ENCODE measurements at regions not wholly inside any gene's neighbourhood (a gene's known extent, or its start where the extent isn't known, plus 50 kb on each side); places are given as distances from the start of the nearest gene placed in this dataset.

- no peak for DNase-seq
These were observed 144.6 kb downstream of the TPH2 start for GRCh38 chr12:72082986-72083820.

- no peak for DNase-seq
These were observed 145.4 kb downstream of the TPH2 start for GRCh38 chr12:72084061-72084460.

- DNase-seq = no peak
These were observed 146.2 kb downstream of the TPH2 start for GRCh38 chr12:72084880-72085279.

- no peak for DNase-seq
These were observed 151.0 kb downstream of the TPH2 start for GRCh38 chr12:72089678-72090077.

DNA sequence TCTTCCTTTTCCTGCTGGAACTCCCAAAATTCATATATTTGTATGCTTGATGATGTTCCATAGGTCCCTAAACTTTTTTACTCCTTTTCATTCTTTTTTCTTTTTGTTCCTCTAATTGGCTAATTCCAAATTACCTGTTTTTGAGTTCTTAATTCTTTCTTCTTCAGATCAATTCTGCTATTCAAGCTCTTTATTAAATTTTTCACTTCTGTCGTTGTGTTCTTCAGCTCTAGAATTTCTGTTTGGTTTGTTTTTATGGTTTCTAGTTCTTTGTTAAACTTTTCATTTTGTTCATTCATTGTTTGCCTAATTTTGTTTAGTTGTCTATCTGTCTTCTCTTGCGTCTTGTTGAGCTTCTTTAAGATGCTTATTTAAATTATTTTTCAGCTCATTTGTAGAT, 154.8 kb downstream of the TPH2 start:
- DNase-seq = no peak

GRCh38 chr12:72093930-72094329, 155.3 kb downstream of the TPH2 start:
- DNase-seq = no peak

DNA sequence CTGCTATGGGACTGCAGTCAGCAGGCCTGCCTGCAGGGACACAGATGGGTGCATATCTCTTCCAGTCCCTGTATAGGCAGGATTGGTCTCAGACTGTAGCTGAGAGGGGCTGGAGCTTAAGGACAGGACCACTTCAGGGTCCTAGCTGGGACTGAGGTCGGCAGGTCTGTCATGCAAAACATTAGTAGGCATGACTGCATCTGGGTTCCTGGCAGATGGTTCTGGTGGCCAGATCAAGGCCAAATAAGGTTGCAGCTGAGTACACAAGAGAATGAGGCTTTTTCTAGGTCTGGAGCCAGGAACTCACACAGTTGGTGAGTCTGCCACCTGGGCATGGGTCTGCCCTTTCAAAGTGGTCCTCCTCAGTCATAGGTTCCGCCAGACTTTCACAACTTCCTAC, 155.8 kb downstream of the TPH2 start:
- no peak for DNase-seq

DNA sequence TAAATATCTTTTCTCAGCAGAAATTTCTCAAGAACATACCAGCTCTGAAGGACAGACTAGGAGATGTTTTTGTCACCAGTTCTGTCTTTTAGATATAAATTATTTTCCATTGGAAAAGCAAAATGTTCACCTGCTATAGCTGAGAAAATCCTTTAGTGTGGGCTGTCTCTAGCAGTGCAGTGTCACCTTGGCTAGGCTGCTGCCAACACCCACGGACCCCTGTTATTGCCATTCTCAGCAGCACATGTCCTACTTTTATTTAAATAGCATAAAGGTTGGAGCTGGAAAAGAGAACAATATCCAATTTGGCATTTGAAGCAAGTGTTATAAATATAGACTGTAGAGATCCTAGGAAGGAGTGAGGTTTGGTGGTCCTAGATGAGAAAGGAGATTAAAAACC, 156.4 kb downstream of the TPH2 start:
- no peak for DNase-seq

DNA sequence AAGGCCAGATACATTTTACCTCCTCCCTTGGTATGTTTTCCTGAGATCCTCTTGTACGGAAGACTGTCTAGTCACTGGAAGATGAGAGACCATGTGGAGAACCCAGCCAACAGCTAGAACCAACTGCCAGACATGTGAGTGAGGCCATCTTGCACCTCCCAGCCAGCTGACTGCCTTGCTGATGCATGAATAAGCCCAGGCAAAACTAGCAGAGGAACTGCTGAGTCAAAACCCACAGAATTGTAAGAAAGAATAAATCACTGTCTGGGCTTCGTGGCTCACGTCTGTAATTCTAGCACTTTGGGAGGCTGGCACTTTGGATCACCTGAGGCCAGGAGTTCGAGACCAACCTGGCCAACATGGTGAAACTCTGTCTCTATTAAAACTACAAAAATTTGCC, 160.0 kb downstream of the TPH2 start:
- no peak for DNase-seq

DNA sequence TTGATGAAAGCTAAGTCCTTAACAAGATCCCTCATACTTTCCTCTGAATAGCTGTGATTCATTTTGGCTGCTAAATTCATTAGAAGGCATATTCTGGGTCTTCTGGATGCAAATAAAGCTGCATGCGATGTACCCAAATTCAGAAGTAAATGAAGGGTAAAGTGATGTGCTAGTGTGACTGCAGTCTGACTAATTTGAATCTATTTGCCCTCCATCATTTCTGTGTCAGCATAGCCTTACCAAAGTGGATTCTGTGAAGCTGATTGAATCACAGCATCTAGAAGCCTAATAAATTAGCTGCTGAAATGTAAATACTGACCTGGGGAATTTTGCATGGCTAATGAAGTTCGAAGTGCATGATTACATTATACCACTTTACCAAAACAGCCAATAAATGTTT, 162.2 kb downstream of the TPH2 start:
- DNase-seq = no peak

DNA sequence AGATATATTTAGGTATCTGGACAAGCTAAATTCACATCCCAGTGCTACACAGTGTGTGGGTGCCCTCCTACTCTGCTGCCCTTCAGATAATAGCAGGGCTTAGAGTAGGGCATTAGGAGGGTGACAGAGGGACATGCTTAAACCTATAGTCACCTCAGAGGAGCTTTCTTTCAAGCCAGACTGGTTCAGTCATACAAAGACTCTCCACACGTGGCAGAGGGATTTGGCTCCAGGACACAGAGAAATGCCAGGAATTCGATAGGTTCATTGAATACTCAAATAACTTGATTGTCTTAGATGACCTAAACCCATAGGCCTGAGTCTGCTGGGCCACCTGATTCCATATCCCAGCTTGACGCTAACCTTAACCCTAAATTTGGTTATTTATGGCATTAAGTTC, 163.5 kb downstream of the TPH2 start:
- DNase-seq = no peak

DNA sequence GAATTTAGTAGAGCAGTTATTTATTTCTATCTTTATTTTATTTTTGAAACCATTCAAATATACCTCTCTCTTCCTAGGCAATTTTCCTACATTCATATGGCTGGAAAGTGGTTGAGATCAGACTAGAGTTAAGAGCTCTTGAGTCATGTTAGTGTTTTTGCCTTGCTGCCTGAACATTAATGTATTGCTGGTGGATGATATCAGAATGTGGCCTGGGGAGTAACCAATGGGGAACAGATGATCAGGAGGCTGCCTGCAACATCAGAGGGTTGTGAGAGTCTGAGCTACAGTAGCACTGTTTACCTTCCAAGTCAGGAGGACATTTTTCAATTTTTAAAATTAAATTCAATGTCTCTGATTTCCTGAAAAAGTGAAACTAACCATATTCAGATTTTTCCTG, 166.3 kb upstream of the TRHDE start:
- no peak for DNase-seq

GRCh38 chr12:72110937-72111650, 161.1 kb upstream of the TRHDE start:
- DNase-seq = no peak

DNA sequence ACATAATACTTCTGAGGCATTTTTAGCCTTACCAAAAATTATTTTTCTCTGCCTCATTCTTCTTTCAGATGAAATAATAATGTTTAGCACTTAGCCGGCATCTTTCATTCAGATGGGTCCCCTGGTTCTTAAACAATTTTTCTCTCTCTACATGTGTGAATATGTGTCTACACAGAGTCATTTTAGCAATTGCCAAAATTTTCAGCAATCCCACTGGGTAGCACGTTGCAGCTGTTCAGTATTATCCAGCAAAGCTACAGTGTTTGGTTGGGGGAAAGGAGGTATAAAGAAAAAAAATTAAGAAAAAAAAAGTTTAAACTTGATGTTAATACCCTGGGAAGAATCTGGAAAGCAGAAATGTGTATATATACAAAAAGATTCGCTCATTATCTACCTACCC, 160.5 kb upstream of the TRHDE start:
- DNase-seq = no peak

DNA sequence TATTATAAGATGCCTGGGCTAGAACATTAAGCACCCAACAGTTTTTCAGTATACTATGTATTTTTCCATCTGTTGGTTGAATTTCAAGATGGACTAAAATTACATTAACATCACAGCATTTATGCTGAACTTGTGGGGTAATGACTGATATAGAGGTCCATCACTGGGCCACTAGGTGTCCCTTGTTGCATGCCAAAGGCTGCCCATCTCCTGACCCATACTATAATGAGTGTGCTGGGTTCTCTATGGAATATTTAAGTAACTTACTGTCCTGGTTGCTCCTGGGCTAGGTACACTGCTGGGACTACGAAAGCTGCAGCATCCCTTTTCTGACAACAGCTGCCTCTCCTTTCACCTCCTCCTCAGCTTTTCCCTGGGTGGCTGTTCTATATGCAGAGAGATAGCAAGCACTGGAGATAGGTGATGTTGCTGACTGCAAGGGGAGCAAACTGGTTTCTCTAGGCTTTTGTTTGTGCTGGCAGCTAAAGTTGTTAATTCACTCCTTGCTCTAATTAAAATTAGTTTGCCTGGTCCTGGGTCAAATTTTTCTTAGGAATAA, 138.6 kb upstream of the TRHDE start:
- DNase-seq = no peak

GRCh38 chr12:72134246-72135020, 137.7 kb upstream of the TRHDE start:
- no peak for DNase-seq

GRCh38 chr12:72135021-72135301, 137.2 kb upstream of the TRHDE start:
- DNase-seq = no peak

- no peak for DNase-seq
These were observed 135.4 kb upstream of the TRHDE start for GRCh38 chr12:72136792-72137191.

GRCh38 chr12:72139411-72139810, 132.8 kb upstream of the TRHDE start:
- DNase-seq = no peak

DNA sequence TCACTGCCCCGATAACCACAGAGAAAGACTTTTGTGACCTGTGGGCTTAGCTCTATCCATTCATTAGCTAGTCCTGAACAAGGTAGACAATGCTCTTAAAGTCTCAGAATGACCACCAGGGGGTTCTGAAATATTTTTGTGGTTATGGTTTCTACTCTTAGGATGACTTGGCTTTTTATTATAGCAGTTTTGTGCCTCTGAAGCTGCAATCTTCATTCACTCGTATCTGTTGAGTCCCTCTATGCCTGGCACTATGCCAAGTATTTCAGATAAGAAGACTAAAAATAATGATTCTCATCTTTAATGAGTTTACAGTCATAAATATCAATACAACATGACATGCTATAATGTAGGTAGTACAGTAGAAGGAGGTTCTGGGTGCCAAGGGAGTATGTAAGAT, 130.8 kb upstream of the TRHDE start:
- DNase-seq = peak; percentile 16

DNA sequence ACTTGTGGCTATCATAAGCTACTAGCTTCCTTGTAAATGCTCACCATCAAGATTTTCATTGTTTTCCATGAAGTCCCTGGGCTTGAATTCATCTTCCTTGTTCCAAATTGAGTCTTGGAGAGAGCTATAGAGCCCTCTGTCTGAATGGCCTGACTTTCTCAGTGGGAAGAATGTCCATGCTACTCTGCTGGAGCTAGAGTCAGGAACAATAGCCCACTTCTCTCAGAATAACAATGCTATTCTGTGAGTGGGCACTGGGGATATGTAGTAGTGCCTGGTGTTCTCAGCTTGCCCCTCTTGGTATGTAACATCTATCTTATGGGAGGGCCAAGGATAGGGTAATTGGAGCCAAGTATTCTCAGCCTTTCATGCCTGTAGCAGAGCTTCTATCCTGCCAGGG, 127.6 kb upstream of the TRHDE start:
- DNase-seq = no peak

DNA sequence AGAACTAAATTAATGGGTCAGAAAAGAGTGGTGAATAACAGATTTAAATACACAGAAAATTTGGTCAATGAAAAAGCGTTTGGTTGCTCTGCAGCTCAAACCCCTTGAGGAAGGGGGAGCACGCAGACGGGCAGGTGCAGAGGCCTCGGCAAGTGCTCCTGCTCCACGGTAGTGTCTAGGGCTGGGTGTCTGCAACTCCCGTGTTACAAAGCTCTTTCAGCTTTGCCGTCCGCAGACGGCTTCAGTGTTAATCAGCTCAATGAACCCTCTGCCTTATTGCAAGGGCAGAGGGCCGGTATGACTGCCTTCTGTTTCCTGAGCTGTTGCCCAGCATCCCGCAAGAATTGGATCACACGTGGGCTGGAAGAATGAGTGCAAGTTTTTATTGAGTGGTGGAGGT, 125.7 kb upstream of the TRHDE start:
- no peak for DNase-seq

- DNase-seq = no peak
These were observed 123.5 kb upstream of the TRHDE start for GRCh38 chr12:72148709-72149108.

DNA sequence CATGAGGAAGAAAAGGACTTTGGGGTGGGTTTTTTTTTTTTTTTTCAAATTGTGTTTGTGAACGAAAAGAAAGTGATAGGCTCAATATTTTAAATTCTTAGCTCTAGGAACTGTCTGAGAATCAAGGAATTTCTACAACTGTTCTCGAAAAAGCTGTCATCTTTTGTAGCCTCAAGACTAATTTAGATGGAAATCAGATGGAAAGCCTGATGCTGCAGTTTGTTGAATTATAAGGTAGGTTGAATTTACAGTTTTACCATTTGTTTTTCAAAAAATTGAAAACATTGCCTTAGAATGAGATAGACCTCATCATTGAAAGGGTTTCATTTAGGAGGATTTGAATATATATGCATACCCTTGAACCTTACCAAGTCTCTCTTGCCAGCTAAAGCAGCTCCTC, 109.3 kb upstream of the TRHDE start:
- no peak for DNase-seq

All from RPMI8226 (cell line).